Kasumi-1 (cell line): ENCODE measurements at regions not wholly inside any gene's neighbourhood (a gene's known extent, or its start where the extent isn't known, plus 50 kb on each side); places are given as distances from the start of the nearest gene placed in this dataset.

ENCODE experiments used
- DNase-seq, 2 experiments: peaks; one replicate each; lab custom pipeline; 2025; lab: John Stamatoyannopoulos, UW

GRCh38 chr2:236932831-236933361 is 152.8 kb upstream of the COPS8 start:
- DNase-seq = no peak

- DNase-seq = no peak
These were observed 151.5 kb upstream of the COPS8 start for GRCh38 chr2:236934166-236934565.

GRCh38 chr2:236934656-236935055 is 151.0 kb upstream of the COPS8 start:
- no peak for DNase-seq

- no peak for DNase-seq
These were observed 150.6 kb upstream of the COPS8 start for GRCh38 chr2:236935083-236935482.

- no peak for DNase-seq
These were observed 149.9 kb upstream of the COPS8 start for GRCh38 chr2:236935631-236936445.

- no peak for DNase-seq
These were observed 149.2 kb upstream of the COPS8 start for GRCh38 chr2:236936446-236936940.

- DNase-seq = no peak
These were observed 147.6 kb upstream of the COPS8 start for GRCh38 chr2:236938126-236938525.

- DNase-seq = no peak
These were observed 146.4 kb upstream of the COPS8 start for GRCh38 chr2:236939271-236939670.

GRCh38 chr2:236939721-236940231 is 145.9 kb upstream of the COPS8 start:
- DNase-seq = no peak

- DNase-seq = no peak
These were observed 145.2 kb upstream of the COPS8 start for GRCh38 chr2:236940497-236940896.

GRCh38 chr2:236940916-236941520 is 144.7 kb upstream of the COPS8 start:
- no peak for DNase-seq

GRCh38 chr2:236941551-236941950 is 144.1 kb upstream of the COPS8 start:
- no peak for DNase-seq

- no peak for DNase-seq
These were observed 143.1 kb upstream of the COPS8 start for GRCh38 chr2:236942554-236942953.

- DNase-seq = no peak
These were observed 142.6 kb upstream of the COPS8 start for GRCh38 chr2:236943068-236943467.

- no peak for DNase-seq
These were observed 141.7 kb upstream of the COPS8 start for GRCh38 chr2:236943841-236944513.

- DNase-seq = no peak
These were observed 141.1 kb upstream of the COPS8 start for GRCh38 chr2:236944561-236944960.

- DNase-seq = no peak
These were observed 140.2 kb upstream of the COPS8 start for GRCh38 chr2:236945431-236946016.

- no peak for DNase-seq
These were observed 138.8 kb upstream of the COPS8 start for GRCh38 chr2:236946871-236947270.

- no peak for DNase-seq
These were observed 138.4 kb upstream of the COPS8 start for GRCh38 chr2:236947294-236947693.

- DNase-seq = no peak
These were observed 137.8 kb upstream of the COPS8 start for GRCh38 chr2:236947896-236948295.

GRCh38 chr2:236949089-236949905 is 136.4 kb upstream of the COPS8 start:
- no peak for DNase-seq
